ENCODE measurements at regions not wholly inside any gene's neighbourhood (a gene's known extent, or its start where the extent isn't known, plus 50 kb on each side); places are given as distances from the start of the nearest gene placed in this dataset.

DNA sequence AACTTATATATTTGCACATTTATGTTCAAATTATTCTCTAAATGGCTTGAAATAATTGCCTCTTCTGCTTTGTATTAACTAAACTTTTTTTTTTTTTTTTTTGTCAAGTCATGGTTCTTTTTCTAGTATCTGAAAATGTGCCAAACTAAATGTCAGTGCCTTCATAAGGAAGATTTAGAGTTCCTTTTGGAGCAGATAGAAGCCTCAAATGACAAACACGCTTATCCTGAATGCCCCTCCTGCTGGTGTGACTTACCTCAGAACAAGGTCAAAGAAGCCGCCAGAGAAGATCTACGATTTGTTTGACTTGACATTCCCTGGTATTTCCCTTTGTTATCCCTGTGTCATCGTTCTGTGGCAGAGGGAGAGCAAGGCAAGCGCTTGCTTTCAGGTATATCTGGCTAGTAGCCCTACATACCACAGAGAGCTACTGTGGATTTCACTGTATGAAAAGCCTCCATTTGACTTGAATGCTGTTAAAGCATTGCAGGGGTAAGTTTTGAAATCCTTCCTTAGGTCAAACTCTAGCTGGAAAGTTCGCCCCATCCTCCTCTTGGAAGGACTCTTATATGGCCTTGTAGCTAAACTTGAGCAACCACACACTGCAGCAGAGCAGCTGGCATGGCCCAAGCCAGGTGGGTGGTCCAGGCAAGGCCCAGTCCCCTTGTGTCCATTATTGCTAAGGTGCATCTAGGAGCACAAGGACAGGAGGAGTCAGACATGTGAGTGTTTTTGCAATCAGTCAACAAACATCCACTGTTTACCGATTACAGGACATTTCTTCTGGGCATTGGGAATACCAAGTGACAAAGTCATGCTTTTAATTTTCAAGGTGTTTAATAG lies 285.4 kb upstream of the USP25 start:
- TF ChIP-seq POLR2AphosphoS5 (IDR thresholded peaks at IDR 0.05; ENCODE audit: low read depth, low read length) (0 out of 2 replicates have a peak, but pooled peaks have one; percentile 23), SP2 (CRISPR knock-in tag; IDR thresholded peaks at IDR 0.05) (no peak), RFX5 (IDR thresholded peaks at IDR 0.05; ENCODE audit: low read depth, low read length) (no peak), FOXJ3 (CRISPR knock-in tag; IDR thresholded peaks at IDR 0.05; ENCODE audit: borderline replicate concordance) (peak; percentile 68; the same call in 1 of the 2 replicates)
- TF ChIP-seq, protein P1, sequence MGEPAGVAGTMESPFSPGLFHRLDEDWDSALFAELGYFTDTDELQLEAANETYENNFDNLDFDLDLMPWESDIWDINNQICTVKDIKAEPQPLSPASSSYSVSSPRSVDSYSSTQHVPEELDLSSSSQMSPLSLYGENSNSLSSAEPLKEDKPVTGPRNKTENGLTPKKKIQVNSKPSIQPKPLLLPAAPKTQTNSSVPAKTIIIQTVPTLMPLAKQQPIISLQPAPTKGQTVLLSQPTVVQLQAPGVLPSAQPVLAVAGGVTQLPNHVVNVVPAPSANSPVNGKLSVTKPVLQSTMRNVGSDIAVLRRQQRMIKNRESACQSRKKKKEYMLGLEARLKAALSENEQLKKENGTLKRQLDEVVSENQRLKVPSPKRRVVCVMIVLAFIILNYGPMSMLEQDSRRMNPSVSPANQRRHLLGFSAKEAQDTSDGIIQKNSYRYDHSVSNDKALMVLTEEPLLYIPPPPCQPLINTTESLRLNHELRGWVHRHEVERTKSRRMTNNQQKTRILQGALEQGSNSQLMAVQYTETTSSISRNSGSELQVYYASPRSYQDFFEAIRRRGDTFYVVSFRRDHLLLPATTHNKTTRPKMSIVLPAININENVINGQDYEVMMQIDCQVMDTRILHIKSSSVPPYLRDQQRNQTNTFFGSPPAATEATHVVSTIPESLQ (CRISPR knock-in tag; conservative IDR thresholded peaks at IDR 0.05), result no peak
- TF ChIP-seq, protein P2, sequence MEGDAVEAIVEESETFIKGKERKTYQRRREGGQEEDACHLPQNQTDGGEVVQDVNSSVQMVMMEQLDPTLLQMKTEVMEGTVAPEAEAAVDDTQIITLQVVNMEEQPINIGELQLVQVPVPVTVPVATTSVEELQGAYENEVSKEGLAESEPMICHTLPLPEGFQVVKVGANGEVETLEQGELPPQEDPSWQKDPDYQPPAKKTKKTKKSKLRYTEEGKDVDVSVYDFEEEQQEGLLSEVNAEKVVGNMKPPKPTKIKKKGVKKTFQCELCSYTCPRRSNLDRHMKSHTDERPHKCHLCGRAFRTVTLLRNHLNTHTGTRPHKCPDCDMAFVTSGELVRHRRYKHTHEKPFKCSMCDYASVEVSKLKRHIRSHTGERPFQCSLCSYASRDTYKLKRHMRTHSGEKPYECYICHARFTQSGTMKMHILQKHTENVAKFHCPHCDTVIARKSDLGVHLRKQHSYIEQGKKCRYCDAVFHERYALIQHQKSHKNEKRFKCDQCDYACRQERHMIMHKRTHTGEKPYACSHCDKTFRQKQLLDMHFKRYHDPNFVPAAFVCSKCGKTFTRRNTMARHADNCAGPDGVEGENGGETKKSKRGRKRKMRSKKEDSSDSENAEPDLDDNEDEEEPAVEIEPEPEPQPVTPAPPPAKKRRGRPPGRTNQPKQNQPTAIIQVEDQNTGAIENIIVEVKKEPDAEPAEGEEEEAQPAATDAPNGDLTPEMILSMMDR (CRISPR knock-in tag; IDR thresholded peaks at IDR 0.05), result no peak
- TF ChIP-seq, protein P3, sequence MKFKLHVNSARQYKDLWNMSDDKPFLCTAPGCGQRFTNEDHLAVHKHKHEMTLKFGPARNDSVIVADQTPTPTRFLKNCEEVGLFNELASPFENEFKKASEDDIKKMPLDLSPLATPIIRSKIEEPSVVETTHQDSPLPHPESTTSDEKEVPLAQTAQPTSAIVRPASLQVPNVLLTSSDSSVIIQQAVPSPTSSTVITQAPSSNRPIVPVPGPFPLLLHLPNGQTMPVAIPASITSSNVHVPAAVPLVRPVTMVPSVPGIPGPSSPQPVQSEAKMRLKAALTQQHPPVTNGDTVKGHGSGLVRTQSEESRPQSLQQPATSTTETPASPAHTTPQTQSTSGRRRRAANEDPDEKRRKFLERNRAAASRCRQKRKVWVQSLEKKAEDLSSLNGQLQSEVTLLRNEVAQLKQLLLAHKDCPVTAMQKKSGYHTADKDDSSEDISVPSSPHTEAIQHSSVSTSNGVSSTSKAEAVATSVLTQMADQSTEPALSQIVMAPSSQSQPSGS (CRISPR knock-in tag; IDR thresholded peaks at IDR 0.05), result peak; percentile 59; the same call in 1 of the 2 replicates
- TF ChIP-seq, protein P4, sequence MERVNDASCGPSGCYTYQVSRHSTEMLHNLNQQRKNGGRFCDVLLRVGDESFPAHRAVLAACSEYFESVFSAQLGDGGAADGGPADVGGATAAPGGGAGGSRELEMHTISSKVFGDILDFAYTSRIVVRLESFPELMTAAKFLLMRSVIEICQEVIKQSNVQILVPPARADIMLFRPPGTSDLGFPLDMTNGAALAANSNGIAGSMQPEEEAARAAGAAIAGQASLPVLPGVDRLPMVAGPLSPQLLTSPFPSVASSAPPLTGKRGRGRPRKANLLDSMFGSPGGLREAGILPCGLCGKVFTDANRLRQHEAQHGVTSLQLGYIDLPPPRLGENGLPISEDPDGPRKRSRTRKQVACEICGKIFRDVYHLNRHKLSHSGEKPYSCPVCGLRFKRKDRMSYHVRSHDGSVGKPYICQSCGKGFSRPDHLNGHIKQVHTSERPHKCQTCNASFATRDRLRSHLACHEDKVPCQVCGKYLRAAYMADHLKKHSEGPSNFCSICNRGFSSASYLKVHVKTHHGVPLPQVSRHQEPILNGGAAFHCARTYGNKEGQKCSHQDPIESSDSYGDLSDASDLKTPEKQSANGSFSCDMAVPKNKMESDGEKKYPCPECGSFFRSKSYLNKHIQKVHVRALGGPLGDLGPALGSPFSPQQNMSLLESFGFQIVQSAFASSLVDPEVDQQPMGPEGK (CRISPR knock-in tag; IDR thresholded peaks at IDR 0.05), result no peak
